Stomach (tissue), 4 donors: ENCODE measurements at regions not wholly inside any gene's neighbourhood (a gene's known extent, or its start where the extent isn't known, plus 50 kb on each side); places are given as distances from the start of the nearest gene placed in this dataset.

Experiments
- CTCF ChIP-seq, 7 experiments: fragments of 450-650 bp in 4 of 7; fragments of 200-600 bp in 3 of 7; sonication (generic) in 3 of 7; IDR thresholded peaks; one replicate each; pipeline ENCODE4 v1.5.1; 2016 to 2019; ENCODE audit warnings: antibody characterized with exemption in 7 of 7, control low read depth in 2 of 7, mild to moderate bottlenecking in 1 of 7
- POLR2A ChIP-seq, 4 donors: fragments of 450-650 bp; IDR thresholded peaks; one replicate each; pipeline ENCODE4 v1.6.1; 2016; ENCODE audit warnings: antibody characterized with exemption in 4 of 4, control low read depth in 2 of 4, mild to moderate bottlenecking in 1 of 4, moderate library complexity in 1 of 4

- no peak for TF ChIP-seq CTCF (IDR thresholded peaks at IDR 0.05)
- TF ChIP-seq POLR2A (IDR thresholded peaks at IDR 0.05): no peak
These were observed 70.9 kb downstream of the CGGBP1 start for GRCh38 chr3:87987952-87988351.
